ENCODE measurements at regions not wholly inside any gene's neighbourhood (a gene's known extent, or its start where the extent isn't known, plus 50 kb on each side); places are given as distances from the start of the nearest gene placed in this dataset.

DNA sequence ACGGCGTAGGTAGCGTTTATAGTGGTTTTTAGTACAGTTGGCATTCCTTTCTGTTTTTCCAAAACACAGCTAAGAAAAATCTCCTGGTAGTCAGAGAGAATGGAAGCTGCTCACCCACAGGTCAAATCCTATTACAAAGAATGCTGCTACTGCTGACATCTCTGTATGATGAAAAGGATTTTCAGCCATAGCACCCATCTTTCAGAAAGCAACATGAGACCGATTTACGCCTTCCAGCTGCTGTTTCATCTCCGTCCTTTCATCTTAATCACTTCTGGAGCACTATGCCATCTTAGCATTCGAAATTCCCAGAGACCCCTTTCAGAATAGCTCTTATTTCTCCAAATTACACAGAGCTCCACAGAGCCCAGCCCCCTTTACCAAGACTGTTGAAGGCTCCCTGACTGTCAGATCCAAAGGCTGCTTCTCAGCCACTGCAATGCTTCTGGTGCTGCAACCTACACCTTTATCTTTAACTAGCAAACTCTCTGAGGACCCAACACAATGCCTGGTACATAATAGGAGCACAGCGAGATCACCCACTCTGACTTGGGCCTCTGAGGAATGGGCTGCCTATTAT, 211.8 kb downstream of the NEDD1 start:
- Histone ChIP-seq H3K9me3 (no peaks in the 10 kb centered on the region), H3K4me1 (replicated peaks) (no peaks in the 10 kb centered on the region), H3K27me3 (replicated peaks; ENCODE audit: insufficient read depth) (no peaks in the 10 kb centered on the region), H3K4me3 (no peak overlapping the region), H3K27ac (no peak overlapping the region), H3K36me3 (no peaks in the 10 kb centered on the region)
- 74% methylated on average over 8 of the region's 8 CpGs for WGBS
- intact Hi-C loops (cut with DNase I): no loop called here
- DNase-seq (ENCODE audit: low spot score): no peak
- TF ChIP-seq POLR2AphosphoS5 (IDR thresholded peaks at IDR 0.05) (no peak), POLR2A (IDR thresholded peaks at IDR 0.05) (no peak)
- TF ChIP-seq, protein P1, sequence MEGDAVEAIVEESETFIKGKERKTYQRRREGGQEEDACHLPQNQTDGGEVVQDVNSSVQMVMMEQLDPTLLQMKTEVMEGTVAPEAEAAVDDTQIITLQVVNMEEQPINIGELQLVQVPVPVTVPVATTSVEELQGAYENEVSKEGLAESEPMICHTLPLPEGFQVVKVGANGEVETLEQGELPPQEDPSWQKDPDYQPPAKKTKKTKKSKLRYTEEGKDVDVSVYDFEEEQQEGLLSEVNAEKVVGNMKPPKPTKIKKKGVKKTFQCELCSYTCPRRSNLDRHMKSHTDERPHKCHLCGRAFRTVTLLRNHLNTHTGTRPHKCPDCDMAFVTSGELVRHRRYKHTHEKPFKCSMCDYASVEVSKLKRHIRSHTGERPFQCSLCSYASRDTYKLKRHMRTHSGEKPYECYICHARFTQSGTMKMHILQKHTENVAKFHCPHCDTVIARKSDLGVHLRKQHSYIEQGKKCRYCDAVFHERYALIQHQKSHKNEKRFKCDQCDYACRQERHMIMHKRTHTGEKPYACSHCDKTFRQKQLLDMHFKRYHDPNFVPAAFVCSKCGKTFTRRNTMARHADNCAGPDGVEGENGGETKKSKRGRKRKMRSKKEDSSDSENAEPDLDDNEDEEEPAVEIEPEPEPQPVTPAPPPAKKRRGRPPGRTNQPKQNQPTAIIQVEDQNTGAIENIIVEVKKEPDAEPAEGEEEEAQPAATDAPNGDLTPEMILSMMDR (IDR thresholded peaks at IDR 0.05): no peak

DNA sequence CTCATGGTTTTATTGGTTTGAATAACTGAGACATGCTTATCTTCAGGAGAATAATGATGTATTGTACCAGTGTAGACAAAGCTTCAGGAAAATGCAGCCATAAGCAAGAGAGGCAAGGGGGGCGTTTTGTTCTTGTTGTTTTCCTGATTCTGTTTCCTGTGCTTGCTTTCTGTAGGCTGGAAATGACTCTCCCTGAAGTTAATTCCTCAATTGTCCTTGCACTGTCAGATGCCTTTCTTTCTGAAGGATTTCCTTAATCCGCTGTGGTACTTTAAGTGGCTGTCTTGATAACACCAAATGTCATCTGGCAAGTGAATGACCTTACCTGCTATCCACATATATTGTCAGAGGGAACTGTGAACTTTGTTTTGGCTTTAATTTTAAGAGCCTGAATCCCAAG, 220.0 kb downstream of the NEDD1 start:
- Histone ChIP-seq H3K36me3 (no peaks in the 10 kb centered on the region), H3K27ac (no peak overlapping the region), H3K4me1 (replicated peaks) (no peaks in the 10 kb centered on the region), H3K27me3 (replicated peaks; ENCODE audit: insufficient read depth) (no peaks in the 10 kb centered on the region), H3K9me3 (no peaks in the 10 kb centered on the region), H3K4me3 (no peak overlapping the region)
- 62% methylated on average over 2 of the region's 2 CpGs for WGBS
- intact Hi-C loops (cut with DNase I): no loop called here
- TF ChIP-seq POLR2A (IDR thresholded peaks at IDR 0.05): no peak
- TF ChIP-seq POLR2AphosphoS5 (IDR thresholded peaks at IDR 0.05): no peak
- TF ChIP-seq, protein P1 (IDR thresholded peaks at IDR 0.05): no peak
- no peak for DNase-seq (ENCODE audit: low spot score)

GRCh38 chr12:97131220-97131981, 224.3 kb downstream of the NEDD1 start:
- TF ChIP-seq, protein P1 (IDR thresholded peaks at IDR 0.05): no peak
- no peak for TF ChIP-seq POLR2AphosphoS5 (IDR thresholded peaks at IDR 0.05)
- TF ChIP-seq POLR2A (IDR thresholded peaks at IDR 0.05): no peak
- no peaks in the 10 kb centered on the region for H3K27me3 ChIP-seq (replicated peaks; ENCODE audit: insufficient read depth)
- no peaks in the 10 kb centered on the region for H3K36me3 ChIP-seq
- peak; percentile 4 for DNase-seq (ENCODE audit: low spot score)
- H3K4me1 ChIP-seq (replicated peaks): no peaks in the 10 kb centered on the region
- WGBS: 51% methylated on average over 4 of the region's 4 CpGs
- intact Hi-C loops (cut with DNase I): no loop called here
- no peak overlapping the region for H3K4me3 ChIP-seq
- H3K27ac ChIP-seq: no peak overlapping the region
- H3K9me3 ChIP-seq: no peaks in the 10 kb centered on the region

DNA sequence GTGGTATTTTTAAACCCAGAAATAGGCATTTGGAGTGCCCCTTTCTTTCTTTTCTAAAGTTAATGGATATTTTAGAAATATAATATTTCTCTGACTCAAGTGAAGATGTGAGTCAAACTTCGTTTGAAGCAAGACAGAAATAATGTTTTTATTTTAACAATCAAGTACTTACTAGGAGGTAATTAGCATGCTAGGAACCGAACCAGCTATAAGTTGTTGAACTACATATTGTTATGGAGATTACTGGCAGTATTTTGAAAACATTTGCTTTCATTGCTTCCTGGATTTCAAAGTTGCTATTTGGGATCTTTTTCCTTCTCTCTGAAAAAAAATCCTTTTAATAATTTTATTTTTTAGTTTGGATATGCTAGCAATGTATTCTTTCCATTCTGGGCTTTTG, 225.2 kb downstream of the NEDD1 start:
- Histone ChIP-seq H3K27ac (no peak overlapping the region), H3K9me3 (no peaks in the 10 kb centered on the region), H3K4me1 (replicated peaks) (no peaks in the 10 kb centered on the region), H3K36me3 (no peaks in the 10 kb centered on the region), H3K27me3 (replicated peaks; ENCODE audit: insufficient read depth) (no peaks in the 10 kb centered on the region), H3K4me3 (no peak overlapping the region)
- WGBS: 52% methylated on average over 2 of the region's 2 CpGs
- intact Hi-C loops (cut with DNase I): no loop called here
- TF ChIP-seq POLR2A (IDR thresholded peaks at IDR 0.05): no peak
- TF ChIP-seq POLR2AphosphoS5 (IDR thresholded peaks at IDR 0.05): no peak
- no peak for DNase-seq (ENCODE audit: low spot score)

- TF ChIP-seq POLR2A (IDR thresholded peaks at IDR 0.05) (no peak), POLR2AphosphoS5 (IDR thresholded peaks at IDR 0.05) (no peak)
- TF ChIP-seq, protein P1 (IDR thresholded peaks at IDR 0.05): no peak
- Histone ChIP-seq H3K4me3 (no peak overlapping the region), H3K4me1 (replicated peaks) (no peaks in the 10 kb centered on the region), H3K27me3 (replicated peaks; ENCODE audit: insufficient read depth) (no peaks in the 10 kb centered on the region), H3K9me3 (no peaks in the 10 kb centered on the region), H3K27ac (no peak overlapping the region), H3K36me3 (no peaks in the 10 kb centered on the region)
- DNase-seq (ENCODE audit: low spot score): no peak
- WGBS: 93% methylated on average over 1 of the region's 1 CpG
- intact Hi-C loops (cut with DNase I): no loop called here
Observed at GRCh38 chr12:97134495-97134894, 227.4 kb downstream of the NEDD1 start.

All from prostate gland (tissue), 2 donors.